NCI-H524 (cell line): ENCODE measurements at regions not wholly inside any gene's neighbourhood (a gene's known extent, or its start where the extent isn't known, plus 50 kb on each side); places are given as distances from the start of the nearest gene placed in this dataset.
"Not testable (repeated sequence)": the region's sequence is repeated elsewhere in the genome, so short reads cannot be mapped to it uniquely, and the experiment has no call there.

Experiments
- DNase-seq, 2 experiments: peaks; one replicate each; lab custom pipeline; 2025; lab: John Stamatoyannopoulos, UW

- DNase-seq, result no peak
These were observed 195.1 kb downstream of the PWWP3B start for GRCh38 chrX:106363214-106363613.

- DNase-seq, result no peak
These were observed 210.5 kb downstream of the PWWP3B start for GRCh38 chrX:106378616-106379015.

- no peak for DNase-seq
These were observed 220.4 kb upstream of the RADX start for GRCh38 chrX:106391284-106391911.

GRCh38 chrX:106392346-106392745, 219.4 kb upstream of the RADX start:
- no peak for DNase-seq

- peak; percentile 14 to 60 for DNase-seq
These were observed 213.8 kb upstream of the RADX start for GRCh38 chrX:106397788-106398538.

- no peak for DNase-seq
These were observed 209.7 kb upstream of the RADX start for GRCh38 chrX:106401965-106402559.

- peak in 1 of 2 experiments; percentile 28 for DNase-seq
These were observed 207.3 kb upstream of the RADX start for GRCh38 chrX:106404512-106404911.

GRCh38 chrX:106415276-106415895, 196.4 kb upstream of the RADX start:
- DNase-seq, result peak; percentile 27 to 69

GRCh38 chrX:106436691-106437090, 175.1 kb upstream of the RADX start:
- DNase-seq, result peak in 1 of 2 experiments; percentile 28

GRCh38 chrX:106437407-106437806, 174.4 kb upstream of the RADX start:
- peak in 1 of 2 experiments; percentile 2 for DNase-seq

- no peak for DNase-seq
These were observed 161.4 kb upstream of the RADX start for GRCh38 chrX:106450405-106450804.

GRCh38 chrX:106451933-106452332, 159.8 kb upstream of the RADX start:
- no peak for DNase-seq

GRCh38 chrX:106454991-106455390, 156.8 kb upstream of the RADX start:
- DNase-seq, result no peak

- DNase-seq, result no peak
These were observed 154.0 kb upstream of the RADX start for GRCh38 chrX:106457802-106458201.

GRCh38 chrX:106467422-106467821, 144.4 kb upstream of the RADX start:
- no peak for DNase-seq

- no peak for DNase-seq
These were observed 143.8 kb upstream of the RADX start for GRCh38 chrX:106467943-106468342.

- DNase-seq, result no peak
These were observed 143.3 kb upstream of the RADX start for GRCh38 chrX:106468433-106468832.

- no peak for DNase-seq
These were observed 131.9 kb upstream of the RADX start for GRCh38 chrX:106479920-106480319.

- peak; percentile 59 to 86 for DNase-seq
These were observed 130.4 kb upstream of the RADX start for GRCh38 chrX:106481341-106481740.

GRCh38 chrX:106484233-106484632, 127.5 kb upstream of the RADX start:
- no peak for DNase-seq

- not testable (repeated sequence) for DNase-seq
These were observed 118.5 kb upstream of the RADX start for GRCh38 chrX:106493210-106493816.

GRCh38 chrX:106499473-106499872, 112.3 kb upstream of the RADX start:
- no peak for DNase-seq
